Neural cell (in vitro differentiated cells): ENCODE measurements at regions not wholly inside any gene's neighbourhood (a gene's known extent, or its start where the extent isn't known, plus 50 kb on each side); places are given as distances from the start of the nearest gene placed in this dataset.

Experiments used
- H2AFZ ChIP-seq: fragments of 200-600, 300-800 bp; sonication (generic), shearing (Covaris generic); 2 replicates; pipeline ENCODE4 v1.6.0; 2014; ENCODE audit warnings: low read depth, mild to moderate bottlenecking, antibody characterized with exemption, low read length, moderate library complexity
- H3F3A ChIP-seq: fragments of 200-600 bp; shearing (Covaris generic); 2 replicates; pipeline ENCODE4 v1.6.1; 2016; ENCODE audit warnings: mild to moderate bottlenecking, moderate library complexity, mixed read lengths, antibody characterized with exemption, low read length; ENCODE audit not compliant: insufficient read depth, poor library complexity, severe bottlenecking
- H3K27ac ChIP-seq: fragments of 200-600, 300-800 bp; sonication (generic), shearing (Covaris generic); 2 replicates; pipeline ENCODE4 v1.5.1; 2014; ENCODE audit warnings: mild to moderate bottlenecking, low read length, moderate library complexity
- H3K27me3 ChIP-seq: fragments of 300-800, 200-600 bp; sonication (generic), shearing (Covaris generic); 2 replicates; pipeline ENCODE4 v1.6.0; 2014; ENCODE audit warnings: mild to moderate bottlenecking, low read depth, low read length, moderate library complexity; ENCODE audit not compliant: insufficient read depth
- H3K36me3 ChIP-seq: fragments of 300-800, 200-600 bp; sonication (generic), shearing (Covaris generic); 2 replicates; pipeline ENCODE4 v1.5.1; 2014; ENCODE audit warnings: mild to moderate bottlenecking, antibody characterized with exemption, low read length, moderate library complexity; ENCODE audit not compliant: insufficient read depth
- H3K4me2 ChIP-seq: fragments of 300-800, 200-600 bp; sonication (generic), shearing (Covaris generic); 2 replicates; pipeline ENCODE4 v1.6.0; 2014; ENCODE audit warnings: mild to moderate bottlenecking, low read length
- H3K4me3 ChIP-seq: fragments of 300-800, 200-600 bp; sonication (generic), shearing (Covaris generic); 2 replicates; pipeline ENCODE4 v1.5.1; 2014; ENCODE audit warnings: mild to moderate bottlenecking, low read length, moderate library complexity
- H3K79me2 ChIP-seq: fragments of 200-600 bp; shearing (Covaris generic); replicated peaks from 2 replicates; pipeline ENCODE4 v1.6.0; 2014; ENCODE audit warnings: mild to moderate bottlenecking, low read length, moderate library complexity; ENCODE audit not compliant: insufficient read depth
- H3K9ac ChIP-seq: fragments of 300-800, 200-600 bp; sonication (generic), shearing (Covaris generic); 2 replicates; pipeline ENCODE4 v1.6.1; 2016; ENCODE audit warnings: mild to moderate bottlenecking, low read length, mixed read lengths
- H3K9me2 ChIP-seq: fragments of 200-600 bp; shearing (Covaris generic); 2 replicates; pipeline ENCODE4 v1.6.1; 2016; ENCODE audit warnings: mild to moderate bottlenecking, low read length, mixed read lengths; ENCODE audit not compliant: insufficient read depth
- H3K9me3 ChIP-seq: fragments of 200-600, 300-800 bp; sonication (generic), shearing (Covaris generic); 2 replicates; pipeline ENCODE4 v1.6.1; 2016; ENCODE audit warnings: mild to moderate bottlenecking, mixed run types, low read length, moderate library complexity, mixed read lengths
- H4K20me1 ChIP-seq: fragments of 200-600 bp; shearing (Covaris generic); 2 replicates; pipeline ENCODE4 v1.6.1; 2016; ENCODE audit warnings: mild to moderate bottlenecking, mixed run types; ENCODE audit not compliant: insufficient read depth
- CTCF ChIP-seq: fragments of 450-650 bp; IDR thresholded peaks from 2 replicates; pipeline ENCODE4 v1.5.1; 2014; ENCODE audit warnings: antibody characterized with exemption, mild to moderate bottlenecking, moderate library complexity; ENCODE audit not compliant: poor library complexity, severe bottlenecking
- EP300 ChIP-seq: fragments of 450-650 bp; conservative IDR thresholded peaks from 2 replicates; pipeline ENCODE4 v1.6.1; 2014; ENCODE audit warnings: antibody characterized with exemption, mild to moderate bottlenecking, moderate library complexity; ENCODE audit not compliant: poor library complexity, severe bottlenecking
- EZH2 ChIP-seq: fragments of 200-600, 300-800 bp; shearing (Covaris generic), sonication (generic); IDR thresholded peaks from 2 replicates; pipeline ENCODE4 v1.6.1; 2014; ENCODE audit warnings: antibody characterized with exemption, low read length, borderline replicate concordance, mild to moderate bottlenecking; ENCODE audit not compliant: insufficient read depth, poor library complexity, severe bottlenecking
- MXI1 ChIP-seq: fragments of 450-650 bp; conservative IDR thresholded peaks from 2 replicates; pipeline ENCODE4 v1.6.1; 2014; ENCODE audit warnings: antibody characterized with exemption, mild to moderate bottlenecking; ENCODE audit not compliant: poor library complexity, severe bottlenecking
- POLR2AphosphoS5 ChIP-seq: IDR thresholded peaks from 2 replicates; pipeline ENCODE4 v1.6.1; 2012
- RAD21 ChIP-seq: fragments of 450-650 bp; conservative IDR thresholded peaks from 2 replicates; pipeline ENCODE4 v1.6.1; 2014; ENCODE audit warnings: antibody characterized with exemption, mild to moderate bottlenecking, moderate library complexity
- REST ChIP-seq: IDR thresholded peaks from 2 replicates; pipeline ENCODE4 v1.6.1; 2012; ENCODE audit warnings: borderline replicate concordance
- SMC3 ChIP-seq: fragments of 450-650 bp; conservative IDR thresholded peaks from 2 replicates; pipeline ENCODE4 v1.6.1; 2014; ENCODE audit warnings: antibody characterized with exemption, mild to moderate bottlenecking, moderate library complexity; ENCODE audit not compliant: poor library complexity
- TAF1 ChIP-seq: IDR thresholded peaks from 2 replicates; pipeline ENCODE4 v1.6.1; 2012; ENCODE audit warnings: low read depth

- H3K27ac ChIP-seq = no peak overlapping the region
- H3K9ac ChIP-seq = no peak overlapping the region
- H3K4me2 ChIP-seq = no peak overlapping the region
- no peaks in the 10 kb centered on the region for H3K36me3 ChIP-seq
- H3K27me3 ChIP-seq = no peaks in the 10 kb centered on the region
- H3K9me3 ChIP-seq = no peaks in the 10 kb centered on the region
- no peak overlapping the region for H2AFZ ChIP-seq
- no peaks in the 10 kb centered on the region for H3F3A ChIP-seq
- no peaks in the 10 kb centered on the region for H3K9me2 ChIP-seq
- TF ChIP-seq TAF1 = no peak
- TF ChIP-seq MXI1 = no peak
- TF ChIP-seq CTCF = no peak
- no peak for TF ChIP-seq SMC3
- TF ChIP-seq POLR2AphosphoS5 = no peak
- TF ChIP-seq EZH2 = no peak
- no peak for TF ChIP-seq EP300
- no peak for TF ChIP-seq RAD21
- TF ChIP-seq REST = no peak
- H4K20me1 ChIP-seq = no peaks in the 10 kb centered on the region
- no peaks in the 10 kb centered on the region for H3K79me2 ChIP-seq
- no peak overlapping the region for H3K4me3 ChIP-seq
Measured at GRCh38 chr2:21249367-21249766, 125.6 kb downstream of the TDRD15 start.

DNA sequence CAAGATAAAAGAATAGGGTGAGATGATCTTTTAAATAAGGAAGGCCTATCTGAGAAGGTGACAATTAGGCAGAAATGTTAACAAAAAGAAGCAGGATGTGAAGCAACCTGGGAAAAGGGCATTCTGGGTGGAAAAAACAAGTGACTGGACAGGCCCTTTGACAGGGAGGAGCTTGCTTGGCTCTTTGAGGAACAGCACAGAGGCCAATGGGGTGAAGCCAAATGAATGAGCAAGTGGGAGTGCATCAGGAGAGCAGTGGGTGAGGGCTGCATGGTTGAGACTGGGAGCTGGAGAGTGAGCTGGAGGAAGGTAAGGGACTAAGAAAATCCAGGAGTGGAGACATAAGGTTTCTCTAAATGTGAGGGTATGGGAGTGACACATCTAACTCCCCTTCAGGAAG is 126.9 kb downstream of the TDRD15 start:
- no peaks in the 10 kb centered on the region for H3K79me2 ChIP-seq
- no peak for TF ChIP-seq EP300
- no peak for TF ChIP-seq REST
- TF ChIP-seq POLR2AphosphoS5 = no peak
- TF ChIP-seq EZH2 = no peak
- TF ChIP-seq SMC3 = no peak
- TF ChIP-seq CTCF = no peak
- no peak for TF ChIP-seq TAF1
- no peak for TF ChIP-seq MXI1
- TF ChIP-seq RAD21 = no peak
- H3K36me3 ChIP-seq = no peaks in the 10 kb centered on the region
- no peaks in the 10 kb centered on the region for H4K20me1 ChIP-seq
- H3K27ac ChIP-seq = no peak overlapping the region
- H3F3A ChIP-seq = no peaks in the 10 kb centered on the region
- no peaks in the 10 kb centered on the region for H3K27me3 ChIP-seq
- H3K4me3 ChIP-seq = no peak overlapping the region
- no peaks in the 10 kb centered on the region for H3K9me2 ChIP-seq
- H3K4me2 ChIP-seq = no peak overlapping the region
- H2AFZ ChIP-seq = no peak overlapping the region
- no peak overlapping the region for H3K9ac ChIP-seq
- no peaks in the 10 kb centered on the region for H3K9me3 ChIP-seq
